ENCODE measurements at regions not wholly inside any gene's neighbourhood (a gene's known extent, or its start where the extent isn't known, plus 50 kb on each side); places are given as distances from the start of the nearest gene placed in this dataset.

- no peak for TF ChIP-seq POLR2AphosphoS5 (IDR thresholded peaks at IDR 0.05; ENCODE audit: low read depth, low read length)
- no peak for TF ChIP-seq JUND (IDR thresholded peaks at IDR 0.05)
- no peak for TF ChIP-seq TCF7L2 (IDR thresholded peaks at IDR 0.05; ENCODE audit: borderline replicate concordance, extremely low read depth, insufficient read depth, insufficient read length)
- no peak for TF ChIP-seq SP1 (IDR thresholded peaks at IDR 0.05; ENCODE audit: low read depth)
- no peak for TF ChIP-seq CBX3 (IDR thresholded peaks at IDR 0.05; ENCODE audit: low read depth)
- no peak for TF ChIP-seq EZH2 (IDR thresholded peaks at IDR 0.05)
- TF ChIP-seq ELF1 (IDR thresholded peaks at IDR 0.05; ENCODE audit: borderline replicate concordance, low read depth), result no peak
- TF ChIP-seq EZH2phosphoT487 (IDR thresholded peaks at IDR 0.05; ENCODE audit: borderline replicate concordance), result no peak
- TF ChIP-seq, protein P1, sequence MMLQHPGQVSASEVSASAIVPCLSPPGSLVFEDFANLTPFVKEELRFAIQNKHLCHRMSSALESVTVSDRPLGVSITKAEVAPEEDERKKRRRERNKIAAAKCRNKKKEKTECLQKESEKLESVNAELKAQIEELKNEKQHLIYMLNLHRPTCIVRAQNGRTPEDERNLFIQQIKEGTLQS (IDR thresholded peaks at IDR 0.05), result no peak
- TF ChIP-seq YY1 (IDR thresholded peaks at IDR 0.05; ENCODE audit: extremely low read depth, insufficient replicate concordance, low read depth, low read length), result no peak
These were observed 1002.7 kb upstream of the PCDH20 start (continued) for GRCh38 chr13:62418376-62418775.

DNA sequence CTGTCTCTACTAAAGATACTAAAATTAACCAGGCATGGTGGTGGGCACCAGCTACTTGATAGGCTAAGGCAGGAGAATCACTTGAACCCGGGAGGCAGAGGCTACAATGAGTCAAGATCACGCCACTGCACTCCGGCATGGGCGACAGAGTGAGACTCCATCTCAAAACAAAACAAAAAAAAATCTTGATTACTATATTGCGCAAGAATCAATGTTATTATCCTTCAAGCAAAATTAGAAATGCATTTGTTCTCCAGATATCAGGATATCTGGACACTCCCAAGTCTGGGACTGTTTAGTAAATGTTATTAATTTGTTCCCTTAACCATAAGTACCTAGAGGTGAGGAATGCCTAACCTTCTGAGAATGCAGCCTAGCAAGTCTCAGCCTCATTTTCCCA, 992.2 kb upstream of the PCDH20 start:
- RAD21 ChIA-PET (ENCODE audit: low non-redundant PET in 1 of 2, low total read pairs in 2 of 2, uncharacterized antibody in 2 of 2, unreplicated experiment in 2 of 2), result no interaction called here
- no peaks in the 10 kb centered on the region for H3K4me1 ChIP-seq (ENCODE audit: control insufficient read depth in 1 of 2, insufficient read depth in 2 of 2, low read length in 2 of 2)
- no TSS peak for BruUV-seq (replicated peaks)

More for the DNA sequence above, 992.2 kb upstream of the PCDH20 start:
- Histone ChIP-seq H3K4me2 (ENCODE audit: low read length) (no peak overlapping the region), H4K20me1 (ENCODE audit: insufficient read depth) (no peaks in the 10 kb centered on the region), H3K9ac (ENCODE audit: low read length) (no peak overlapping the region), H3K9me2 (ENCODE audit: insufficient read depth) (0 out of 2 replicates have a peak, but pooled peaks cover 2% of the 10 kb centered on the region), H3K9me3 (ENCODE audit: control insufficient read depth in 1 of 2, insufficient read depth in 1 of 2, low read depth in 1 of 2, low read length in 2 of 2) (no peaks in the 10 kb centered on the region), H2AFZ (ENCODE audit: low read depth, low read length, poor library complexity, severe bottlenecking) (no peak overlapping the region), H3K27ac (ENCODE audit: low read depth, low read length) (no peak overlapping the region), H3K4me3 (replicated peaks in 1 of 2; ENCODE audit: low read depth in 1 of 2, low read length in 2 of 2) (no peak overlapping the region), H3K36me3 (ENCODE audit: control insufficient read depth in 1 of 2, insufficient read depth in 2 of 2, low read length in 2 of 2) (no peaks in the 10 kb centered on the region), H3K27me3 (ENCODE audit: insufficient read depth, low read length) (no peaks in the 10 kb centered on the region), H3K79me2 (ENCODE audit: insufficient read depth, low read length) (no peaks in the 10 kb centered on the region)
- ATAC-seq, result no peak
- TF ChIP-seq EZH2phosphoT487 (IDR thresholded peaks at IDR 0.05; ENCODE audit: borderline replicate concordance) (no peak), RAD21 (IDR thresholded peaks at IDR 0.05; ENCODE audit: low read depth) (no peak), SP1 (IDR thresholded peaks at IDR 0.05; ENCODE audit: low read depth) (no peak), MAX (IDR thresholded peaks at IDR 0.05) (no peak), SIN3A (IDR thresholded peaks at IDR 0.05; ENCODE audit: low read depth) (no peak), CEBPB (IDR thresholded peaks at IDR 0.05; ENCODE audit: low read depth) (no peak)
- no peak for DNase-seq (ENCODE audit: low read depth, low spot score)
- intact Hi-C loops (cut with micrococcal nuclease), result no loop called here
- CTCF ChIA-PET, result no interaction called here
- POLR2A ChIA-PET, result no interaction called here

Data from HCT116 (cell line).